ENCODE measurements at regions not wholly inside any gene's neighbourhood (a gene's known extent, or its start where the extent isn't known, plus 50 kb on each side); places are given as distances from the start of the nearest gene placed in this dataset.

- no peak overlapping the region for H3K4me3 ChIP-seq (replicated peaks in 1 of 2; ENCODE audit: low read depth in 1 of 2, low read length in 2 of 2)
- DNase-seq (ENCODE audit: low read depth, low spot score) (no peak), ATAC-seq (no peak)
- H3K4me2 ChIP-seq (ENCODE audit: low read length), result no peak overlapping the region
- H4K20me1 ChIP-seq (ENCODE audit: insufficient read depth), result no peaks in the 10 kb centered on the region
- H3K36me3 ChIP-seq (ENCODE audit: control insufficient read depth in 1 of 2, insufficient read depth in 2 of 2, low read length in 2 of 2), result no peaks in the 10 kb centered on the region
- ChIA-PET RAD21 (ENCODE audit: low non-redundant PET in 1 of 2, low total read pairs in 2 of 2, uncharacterized antibody in 2 of 2, unreplicated experiment in 2 of 2) (no interaction called here), POLR2A (no interaction called here), CTCF (no interaction called here)
- H3K27ac ChIP-seq (ENCODE audit: low read depth, low read length), result no peak overlapping the region
- H3K27me3 ChIP-seq (ENCODE audit: insufficient read depth, low read length), result no peaks in the 10 kb centered on the region
- H3K9me2 ChIP-seq (ENCODE audit: insufficient read depth), result no peaks in the 10 kb centered on the region
- H3K9ac ChIP-seq (ENCODE audit: low read length), result no peak overlapping the region
- H3K4me1 ChIP-seq (ENCODE audit: control insufficient read depth in 1 of 2, insufficient read depth in 2 of 2, low read length in 2 of 2), result peaks cover 0 to 11% of the 10 kb centered on the region in 2 experiments; a peak in 2 of 4 replicates
- no TSS peak for BruUV-seq (replicated peaks)
- H3K79me2 ChIP-seq (ENCODE audit: insufficient read depth, low read length), result no peaks in the 10 kb centered on the region
- TF ChIP-seq ATF3 (IDR thresholded peaks at IDR 0.05), result no peak
- no peak for TF ChIP-seq CBX3 (IDR thresholded peaks at IDR 0.05; ENCODE audit: low read depth)
- TF ChIP-seq JUND (IDR thresholded peaks at IDR 0.05), result no peak
- H3K9me3 ChIP-seq (ENCODE audit: control insufficient read depth in 1 of 2, insufficient read depth in 1 of 2, low read depth in 1 of 2, low read length in 2 of 2), result no peaks in the 10 kb centered on the region
- H2AFZ ChIP-seq (ENCODE audit: low read depth, low read length, poor library complexity, severe bottlenecking), result no peak overlapping the region
- intact Hi-C loops (cut with micrococcal nuclease), result no loop called here
Measured at GRCh38 chr22:47345025-47345424, 582.6 kb downstream of the TBC1D22A start.

GRCh38 chr22:47344414-47344813 is 582.0 kb downstream of the TBC1D22A start:
- no peak overlapping the region for H3K9ac ChIP-seq (ENCODE audit: low read length)
- no peak overlapping the region for H3K27ac ChIP-seq (ENCODE audit: low read depth, low read length)
- no peaks in the 10 kb centered on the region for H3K9me3 ChIP-seq (ENCODE audit: control insufficient read depth in 1 of 2, insufficient read depth in 1 of 2, low read depth in 1 of 2, low read length in 2 of 2)
- no peaks in the 10 kb centered on the region for H3K9me2 ChIP-seq (ENCODE audit: insufficient read depth)
- no peaks in the 10 kb centered on the region for H3K36me3 ChIP-seq (ENCODE audit: control insufficient read depth in 1 of 2, insufficient read depth in 2 of 2, low read length in 2 of 2)
- ATAC-seq, result no peak
- no peaks in the 10 kb centered on the region for H3K27me3 ChIP-seq (ENCODE audit: insufficient read depth, low read length)
- ChIA-PET POLR2A (no interaction called here), CTCF (no interaction called here), RAD21 (ENCODE audit: low non-redundant PET in 1 of 2, low total read pairs in 2 of 2, uncharacterized antibody in 2 of 2, unreplicated experiment in 2 of 2) (no interaction called here)
- peaks cover 0 to 11% of the 10 kb centered on the region in 2 experiments; a peak in 2 of 4 replicates for H3K4me1 ChIP-seq (ENCODE audit: control insufficient read depth in 1 of 2, insufficient read depth in 2 of 2, low read length in 2 of 2)
- no peak overlapping the region for H3K4me2 ChIP-seq (ENCODE audit: low read length)
- intact Hi-C loops (cut with micrococcal nuclease), result no loop called here
- H3K4me3 ChIP-seq (replicated peaks in 1 of 2; ENCODE audit: low read depth in 1 of 2, low read length in 2 of 2), result no peak overlapping the region
- H3K79me2 ChIP-seq (ENCODE audit: insufficient read depth, low read length), result no peaks in the 10 kb centered on the region
- BruUV-seq (replicated peaks), result no TSS peak
- no peaks in the 10 kb centered on the region for H4K20me1 ChIP-seq (ENCODE audit: insufficient read depth)
- no peak for DNase-seq (ENCODE audit: low read depth, low spot score)
- H2AFZ ChIP-seq (ENCODE audit: low read depth, low read length, poor library complexity, severe bottlenecking), result no peak overlapping the region
- TF ChIP-seq POLR2AphosphoS5 (IDR thresholded peaks at IDR 0.05; ENCODE audit: low read depth, low read length) (no peak), EZH2phosphoT487 (IDR thresholded peaks at IDR 0.05; ENCODE audit: borderline replicate concordance) (no peak), ZBTB33 (IDR thresholded peaks at IDR 0.05; ENCODE audit: extremely low read depth, insufficient replicate concordance, low read length) (no peak), REST (IDR thresholded peaks at IDR 0.05; ENCODE audit: low read depth) (no peak), EZH2 (IDR thresholded peaks at IDR 0.05) (no peak), JUND (IDR thresholded peaks at IDR 0.05) (no peak), TCF7L2 (IDR thresholded peaks at IDR 0.05; ENCODE audit: borderline replicate concordance, extremely low read depth, insufficient read depth, insufficient read length) (no peak), SRF (IDR thresholded peaks at IDR 0.05; ENCODE audit: low read depth) (no peak), RAD21 (IDR thresholded peaks at IDR 0.05; ENCODE audit: low read depth) (no peak), FOSL1 (IDR thresholded peaks at IDR 0.05; ENCODE audit: low read depth) (no peak), MAX (IDR thresholded peaks at IDR 0.05) (no peak), ELF1 (IDR thresholded peaks at IDR 0.05; ENCODE audit: borderline replicate concordance, low read depth) (no peak), ATF3 (IDR thresholded peaks at IDR 0.05) (no peak), SP1 (IDR thresholded peaks at IDR 0.05; ENCODE audit: low read depth) (no peak)
